Fibroblast of pulmonary artery (primary cell): ENCODE measurements at regions not wholly inside any gene's neighbourhood (a gene's known extent, or its start where the extent isn't known, plus 50 kb on each side); places are given as distances from the start of the nearest gene placed in this dataset.
"Not testable (repeated sequence)": the region's sequence is repeated elsewhere in the genome, so short reads cannot be mapped to it uniquely, and the experiment has no call there.

ENCODE experiments used
- DNase-seq: peaks from one replicate; pipeline ENCODE4 v3.0.0-alpha.2; 2010; ENCODE audit warnings: low read depth
- H3K4me3 ChIP-seq: replicated peaks from 2 replicates; pipeline ENCODE4 v1.5.1; 2011; ENCODE audit warnings: low read depth, mild to moderate bottlenecking, control low read depth, low read length, moderate library complexity
- TF ChIP-seq, protein P1 (sequence below): IDR thresholded peaks from 2 replicates; pipeline ENCODE4 v1.5.1; 2011; ENCODE audit warnings: mild to moderate bottlenecking, control low read depth, low read length, inconsistent platforms; ENCODE audit errors: missing control alignments

DNA sequence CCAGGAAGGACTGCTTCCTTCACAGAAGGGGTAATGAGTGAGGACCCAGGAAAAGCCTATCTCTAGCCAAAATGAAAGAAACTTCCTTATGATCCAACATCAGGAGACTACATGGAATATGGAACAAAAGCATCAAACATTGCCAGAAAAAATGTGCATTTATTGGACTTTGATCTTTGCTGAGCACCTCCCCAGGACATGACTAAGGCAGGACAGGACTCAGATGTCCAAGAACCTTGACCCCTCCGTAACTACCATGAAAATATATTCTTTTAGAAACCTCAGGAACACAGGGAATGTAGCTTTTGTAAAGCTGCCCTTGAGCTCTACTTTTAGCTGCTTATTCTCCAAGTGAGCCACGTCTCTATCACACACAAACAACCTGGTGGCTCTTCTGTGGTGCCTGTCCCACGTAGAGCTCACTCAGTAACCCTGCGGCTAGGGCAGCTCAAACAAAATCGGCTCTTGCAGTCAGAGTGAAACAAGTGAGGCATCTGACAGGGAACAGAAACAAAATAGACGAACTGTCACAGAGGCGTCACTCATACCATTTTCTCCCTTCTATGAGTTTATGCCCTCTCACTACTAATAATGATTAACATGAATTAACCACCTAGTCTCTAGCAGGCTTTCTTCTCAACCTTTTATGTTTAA, 471.5 kb upstream of the API5 start:
- TF ChIP-seq, protein P1, sequence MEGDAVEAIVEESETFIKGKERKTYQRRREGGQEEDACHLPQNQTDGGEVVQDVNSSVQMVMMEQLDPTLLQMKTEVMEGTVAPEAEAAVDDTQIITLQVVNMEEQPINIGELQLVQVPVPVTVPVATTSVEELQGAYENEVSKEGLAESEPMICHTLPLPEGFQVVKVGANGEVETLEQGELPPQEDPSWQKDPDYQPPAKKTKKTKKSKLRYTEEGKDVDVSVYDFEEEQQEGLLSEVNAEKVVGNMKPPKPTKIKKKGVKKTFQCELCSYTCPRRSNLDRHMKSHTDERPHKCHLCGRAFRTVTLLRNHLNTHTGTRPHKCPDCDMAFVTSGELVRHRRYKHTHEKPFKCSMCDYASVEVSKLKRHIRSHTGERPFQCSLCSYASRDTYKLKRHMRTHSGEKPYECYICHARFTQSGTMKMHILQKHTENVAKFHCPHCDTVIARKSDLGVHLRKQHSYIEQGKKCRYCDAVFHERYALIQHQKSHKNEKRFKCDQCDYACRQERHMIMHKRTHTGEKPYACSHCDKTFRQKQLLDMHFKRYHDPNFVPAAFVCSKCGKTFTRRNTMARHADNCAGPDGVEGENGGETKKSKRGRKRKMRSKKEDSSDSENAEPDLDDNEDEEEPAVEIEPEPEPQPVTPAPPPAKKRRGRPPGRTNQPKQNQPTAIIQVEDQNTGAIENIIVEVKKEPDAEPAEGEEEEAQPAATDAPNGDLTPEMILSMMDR: no peak
- no peak for DNase-seq
- no peak overlapping the region for H3K4me3 ChIP-seq

DNA sequence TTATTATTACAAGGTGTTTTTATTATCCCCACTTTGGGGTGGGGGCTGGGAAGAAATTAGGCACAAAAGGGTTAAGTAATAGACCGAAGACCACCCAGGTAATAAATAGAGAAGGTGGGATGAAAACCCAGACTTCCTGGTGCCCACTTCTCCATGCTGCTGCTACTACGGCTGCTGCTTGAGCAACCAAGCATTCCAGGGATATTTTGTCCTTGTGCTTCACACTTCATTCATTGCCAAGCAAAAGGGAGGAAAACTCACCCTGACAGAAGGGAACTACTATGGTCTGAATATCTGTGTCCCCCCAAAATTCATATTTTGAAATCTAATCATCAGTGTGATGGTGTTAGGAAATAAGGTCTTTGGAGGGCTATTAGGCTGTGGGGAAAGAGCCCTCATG, 470.9 kb upstream of the API5 start:
- DNase-seq: no peak
- TF ChIP-seq, protein P1: no peak
- H3K4me3 ChIP-seq: no peak overlapping the region

DNA sequence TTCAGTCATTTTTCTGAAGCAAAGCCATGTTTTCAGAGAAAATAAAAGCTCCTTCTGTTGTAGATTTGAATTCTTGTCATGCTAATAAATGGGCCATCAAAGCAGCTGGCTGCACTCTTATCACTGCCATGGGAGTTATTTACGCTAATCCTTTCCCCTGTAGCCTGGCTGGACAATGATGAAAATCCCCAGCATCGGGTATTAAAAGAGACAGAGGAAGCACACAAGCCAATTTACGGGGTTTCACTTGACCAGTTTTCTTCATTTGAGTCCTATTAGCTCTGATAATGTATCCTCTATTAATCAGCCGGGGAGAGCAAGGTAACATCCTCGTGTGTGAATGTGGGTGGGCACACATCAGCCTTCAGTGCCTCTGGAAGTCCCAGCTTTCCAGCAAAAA, 470.2 kb upstream of the API5 start:
- no peak for DNase-seq
- TF ChIP-seq, protein P1: no peak
- no peak overlapping the region for H3K4me3 ChIP-seq

DNA sequence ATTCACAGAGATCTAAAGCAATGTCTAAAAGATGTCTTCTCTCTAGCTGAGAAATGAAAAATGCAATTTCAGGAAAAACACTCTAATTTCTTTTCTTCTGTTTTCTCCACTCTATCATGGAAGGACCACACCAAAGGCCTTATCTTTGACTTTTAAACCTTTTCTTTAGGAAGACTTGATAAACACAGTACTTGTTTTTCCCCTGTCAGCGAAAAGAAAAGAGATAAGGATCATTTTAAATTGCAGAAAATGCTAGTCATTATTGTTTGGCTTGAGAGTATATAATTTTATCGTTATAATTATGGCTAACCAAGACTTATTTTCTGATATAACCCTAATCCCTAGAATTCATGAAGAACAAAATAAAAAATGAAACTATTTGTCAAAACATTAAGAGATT, 462.4 kb upstream of the API5 start:
- DNase-seq: no peak
- TF ChIP-seq, protein P1: no peak
- H3K4me3 ChIP-seq: no peak overlapping the region

DNA sequence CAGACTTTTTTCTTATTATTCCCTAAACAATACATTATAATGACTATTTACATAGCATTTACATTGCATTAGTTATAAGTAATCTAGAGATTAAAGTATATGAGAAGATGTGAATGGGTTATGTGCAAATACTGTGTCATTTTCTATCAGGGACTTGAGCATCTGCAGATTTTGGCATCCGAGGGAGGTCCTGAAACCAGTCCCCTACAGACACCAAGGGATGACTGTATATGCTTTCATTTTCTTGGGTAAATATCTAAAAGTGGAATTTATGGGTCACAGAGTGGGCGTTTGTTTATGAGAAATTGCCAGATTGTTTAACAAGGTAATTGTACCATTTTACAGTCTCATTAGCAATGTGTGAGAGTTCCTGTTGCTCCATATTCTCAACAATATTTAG, 454.5 kb upstream of the API5 start:
- DNase-seq: no peak

DNA sequence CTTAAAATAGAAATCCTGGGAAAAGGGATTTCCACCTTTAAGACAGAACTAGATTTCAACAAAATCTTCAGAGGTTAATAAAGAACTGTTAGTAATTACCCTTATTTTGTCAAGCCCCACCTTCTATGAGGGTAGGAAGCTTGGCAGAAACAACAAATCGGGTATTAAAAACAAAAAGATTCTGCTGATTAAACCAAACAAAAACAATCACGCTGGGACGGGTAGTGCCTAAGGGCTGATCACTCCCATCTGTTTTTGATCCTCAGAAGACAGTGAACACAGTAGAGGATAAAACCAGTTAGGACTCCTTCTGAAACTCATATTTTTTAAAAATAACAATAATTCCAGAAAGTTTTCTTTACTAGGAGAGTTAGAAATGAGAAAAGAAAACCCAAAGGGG, 441.3 kb upstream of the API5 start:
- TF ChIP-seq, protein P1: no peak
- no peak overlapping the region for H3K4me3 ChIP-seq
- no peak for DNase-seq

More for the DNA sequence above, 454.5 kb upstream of the API5 start:
- H3K4me3 ChIP-seq: no peak overlapping the region
- TF ChIP-seq, protein P1: no peak

DNA sequence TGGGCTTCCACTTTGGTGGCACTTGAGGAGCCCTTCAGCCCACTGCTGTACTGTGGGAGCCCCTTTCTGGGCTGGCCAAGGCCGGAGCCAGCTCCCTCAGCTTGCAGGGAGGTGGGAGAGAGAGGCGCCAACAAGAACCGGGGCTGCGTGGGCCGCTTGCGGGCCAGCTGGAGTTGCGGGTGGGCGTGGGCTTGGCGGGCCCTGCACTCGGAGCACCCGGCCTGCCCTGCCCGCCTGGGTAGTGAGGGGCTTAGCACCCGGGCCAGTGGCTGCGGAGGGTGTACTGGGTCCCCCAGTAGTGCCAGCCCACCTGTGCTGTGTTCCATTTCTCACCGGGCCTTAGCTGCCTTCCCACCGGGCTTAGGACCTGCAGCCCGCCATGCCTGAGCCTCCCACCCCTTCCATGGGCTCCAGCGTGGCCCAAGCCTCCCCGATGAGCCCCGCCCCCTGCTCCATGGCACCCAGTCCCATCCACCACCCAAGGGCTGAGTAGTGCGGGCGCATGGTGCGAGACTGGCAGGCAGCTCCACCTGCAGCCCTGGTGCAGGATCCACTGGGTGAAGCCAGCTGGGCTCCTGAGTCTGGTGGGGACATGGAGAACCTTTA, 437.9 kb upstream of the API5 start:
- not testable (repeated sequence) for DNase-seq, H3K4me3 ChIP-seq

DNA sequence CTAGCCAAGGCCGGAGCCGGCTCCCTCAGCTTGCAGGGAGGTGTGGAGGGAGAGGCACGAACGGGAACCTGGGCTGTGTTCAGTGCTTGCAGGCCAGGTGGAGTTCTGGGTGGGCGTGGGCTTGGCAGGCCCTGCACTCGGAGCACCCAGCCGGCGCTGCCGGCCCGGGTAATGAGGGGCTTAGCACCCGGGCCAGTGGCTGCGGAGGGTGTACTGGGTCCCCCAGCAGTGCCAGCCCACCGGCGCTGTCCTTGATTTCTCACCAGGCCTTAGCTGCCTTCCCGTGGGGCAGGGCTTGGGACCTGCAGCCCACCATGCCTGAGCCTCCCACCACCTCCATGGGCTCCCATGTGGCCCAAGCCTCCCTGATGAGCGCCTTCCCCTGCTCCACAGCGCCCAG, 430.5 kb upstream of the API5 start:
- H3K4me3 ChIP-seq, DNase-seq: not testable (repeated sequence)
